Nephron (organoid): ENCODE measurements at regions not wholly inside any gene's neighbourhood (a gene's known extent, or its start where the extent isn't known, plus 50 kb on each side); places are given as distances from the start of the nearest gene placed in this dataset.

Experiments
- H3K27ac Mint-ChIP-seq, 3 experiments: 2 replicates each; pipeline ENCODE4 v1.8.0; 2020; ENCODE audit warnings: mixed read lengths in 3 of 3, mild to moderate bottlenecking in 2 of 3, moderate library complexity in 1 of 3
- H3K27me3 Mint-ChIP-seq: 2 replicates; pipeline ENCODE4 v1.8.0; 2021; ENCODE audit warnings: low read depth, mild to moderate bottlenecking, moderate library complexity, mixed read lengths
- H3K36me3 Mint-ChIP-seq: 2 replicates; pipeline ENCODE4 v1.8.0; 2020; ENCODE audit warnings: low read depth, mixed read lengths
- H3K4me1 Mint-ChIP-seq: 2 replicates; pipeline ENCODE4 v1.8.0; 2020; ENCODE audit warnings: mixed read lengths
- H3K4me3 Mint-ChIP-seq, 3 experiments: 2 replicates each; pipeline ENCODE4 v1.8.0; 2020; ENCODE audit warnings: mild to moderate bottlenecking in 3 of 3, mixed read lengths in 3 of 3, moderate library complexity in 2 of 3
- H3K9me3 Mint-ChIP-seq: 2 replicates; pipeline ENCODE4 v1.8.0; 2020; ENCODE audit warnings: mixed read lengths
- CTCF ChIP-seq, 3 experiments: fragments of 200-600 bp; sonication (generic); IDR thresholded peaks; one replicate each; pipeline ENCODE4 v1.5.0; 2021; ENCODE audit warnings: antibody characterized with exemption in 3 of 3; ENCODE audit not compliant: unreplicated experiment in 3 of 3

GRCh38 chr2:76478266-76479035 lies 767.7 kb upstream of the GCFC2 start:
- H3K27me3 Mint-ChIP-seq = no peaks in the 10 kb centered on the region
- no peaks in the 10 kb centered on the region for H3K36me3 Mint-ChIP-seq
- no peaks in the 10 kb centered on the region for H3K4me1 Mint-ChIP-seq
- H3K4me3 Mint-ChIP-seq = no peak overlapping the region
- peak overlapping the region; percentile 37 to 69 (median 43) for H3K27ac Mint-ChIP-seq
- TF ChIP-seq CTCF (IDR thresholded peaks at IDR 0.05; ENCODE audit: unreplicated experiment in 3 of 3) = no peak
- H3K9me3 Mint-ChIP-seq = peaks cover under 1% of the 10 kb centered on the region

DNA sequence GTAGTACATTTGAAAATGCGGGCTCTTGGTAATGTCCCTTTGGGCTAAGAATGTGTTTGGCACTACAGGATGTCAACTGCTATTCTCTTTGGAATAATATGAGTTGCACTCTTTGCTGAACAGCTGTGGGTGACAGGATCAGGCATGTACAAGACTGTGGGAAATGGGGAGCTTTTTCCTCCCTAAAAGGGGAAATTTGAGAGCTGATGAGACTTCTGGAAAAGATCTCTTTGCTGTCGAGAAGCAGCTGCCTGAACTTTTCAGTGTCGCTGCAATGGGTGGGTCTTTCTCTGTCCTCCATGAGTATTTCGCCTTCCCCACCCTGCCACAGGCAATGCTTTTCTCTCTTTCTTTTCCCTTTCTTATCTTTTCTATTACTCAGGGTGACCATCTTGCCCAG lies 762.2 kb upstream of the GCFC2 start:
- Mint-ChIP-seq H3K27me3 (no peaks in the 10 kb centered on the region), H3K27ac (peak overlapping the region; percentile 47 to 71 (median 70)), H3K4me1 (no peaks in the 10 kb centered on the region)

DNA sequence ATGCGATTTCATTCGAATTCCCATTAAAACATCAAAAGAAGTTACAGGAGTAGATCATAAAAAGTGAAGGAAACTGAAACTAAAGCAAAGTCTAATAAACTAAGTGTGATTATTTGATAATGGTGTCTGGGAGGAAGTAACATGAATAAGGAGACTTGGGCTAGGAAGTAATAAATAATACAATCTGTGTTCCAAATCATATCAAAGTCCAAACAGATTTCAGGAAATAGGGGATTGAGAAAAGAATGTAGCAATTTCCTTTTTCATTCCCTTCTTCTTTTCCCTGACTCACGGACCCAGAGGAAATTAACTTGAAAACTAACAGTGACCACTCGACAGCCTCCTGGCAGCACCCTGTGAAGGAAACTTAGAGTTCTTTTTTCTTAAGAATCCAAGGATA lies 758.4 kb upstream of the GCFC2 start:
- no peaks in the 10 kb centered on the region for H3K36me3 Mint-ChIP-seq
- peaks cover 14% of the 10 kb centered on the region for H3K9me3 Mint-ChIP-seq
- TF ChIP-seq CTCF (IDR thresholded peaks at IDR 0.05; ENCODE audit: unreplicated experiment in 3 of 3) = no peak

More for the DNA sequence above, 762.2 kb upstream of the GCFC2 start:
- Mint-ChIP-seq H3K9me3 (peaks cover 14% of the 10 kb centered on the region), H3K4me3 (no peak overlapping the region), H3K36me3 (no peaks in the 10 kb centered on the region)
- TF ChIP-seq CTCF (IDR thresholded peaks at IDR 0.05; ENCODE audit: unreplicated experiment in 3 of 3) = no peak

GRCh38 chr2:76467326-76467725 lies 756.6 kb upstream of the GCFC2 start:
- H3K4me3 Mint-ChIP-seq = no peak overlapping the region
- peaks cover 5% of the 10 kb centered on the region for H3K9me3 Mint-ChIP-seq
- TF ChIP-seq CTCF (IDR thresholded peaks at IDR 0.05; ENCODE audit: unreplicated experiment in 3 of 3) = no peak
- H3K36me3 Mint-ChIP-seq = no peaks in the 10 kb centered on the region
- peak overlapping the region in 1 of 3 experiments; percentile 48 for H3K27ac Mint-ChIP-seq
- H3K27me3 Mint-ChIP-seq = no peaks in the 10 kb centered on the region
- H3K4me1 Mint-ChIP-seq = no peaks in the 10 kb centered on the region

More for the DNA sequence above, 758.4 kb upstream of the GCFC2 start:
- Mint-ChIP-seq H3K4me1 (no peaks in the 10 kb centered on the region), H3K27ac (peak overlapping the region; percentile 15 to 56 (median 53)), H3K27me3 (no peaks in the 10 kb centered on the region), H3K4me3 (no peak overlapping the region)

GRCh38 chr2:76464310-76464709 lies 753.6 kb upstream of the GCFC2 start:
- H3K9me3 Mint-ChIP-seq = peaks cover 2% of the 10 kb centered on the region
- no peak for TF ChIP-seq CTCF (IDR thresholded peaks at IDR 0.05; ENCODE audit: unreplicated experiment in 3 of 3)
- H3K36me3 Mint-ChIP-seq = no peaks in the 10 kb centered on the region
- H3K27me3 Mint-ChIP-seq = no peaks in the 10 kb centered on the region
- peak overlapping the region in 1 of 3 experiments; percentile 39 for H3K27ac Mint-ChIP-seq
- no peak overlapping the region for H3K4me3 Mint-ChIP-seq
- no peaks in the 10 kb centered on the region for H3K4me1 Mint-ChIP-seq

DNA sequence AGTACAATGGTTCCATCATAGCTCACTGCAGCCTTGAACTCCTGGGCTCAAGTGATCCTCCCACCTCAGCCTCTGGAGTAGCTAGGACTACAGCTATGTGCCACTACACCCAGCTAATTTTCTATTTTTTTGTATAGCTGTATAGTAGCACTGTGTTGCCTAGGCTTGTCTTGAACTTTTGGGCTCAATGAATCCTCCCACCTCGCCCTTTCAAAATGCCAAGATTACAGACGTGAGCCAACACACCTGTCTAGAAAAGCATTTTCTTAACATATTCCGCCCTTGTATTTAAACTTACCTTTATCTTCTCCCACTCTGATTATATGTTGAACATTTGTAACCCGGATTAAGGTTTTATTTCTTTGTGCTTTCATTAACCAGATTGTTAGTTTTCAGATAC lies 750.7 kb upstream of the GCFC2 start:
- Mint-ChIP-seq H3K9me3 (no peaks in the 10 kb centered on the region), H3K4me3 (no peak overlapping the region), H3K36me3 (no peaks in the 10 kb centered on the region), H3K27me3 (no peaks in the 10 kb centered on the region), H3K4me1 (no peaks in the 10 kb centered on the region), H3K27ac (no peak overlapping the region)
- no peak for TF ChIP-seq CTCF (IDR thresholded peaks at IDR 0.05; ENCODE audit: unreplicated experiment in 3 of 3)
